Activated CD8-positive, alpha-beta memory T cell treated with anti-CD3 and anti-CD28 coated beads for 48 hours (primary cell): ENCODE measurements at regions not wholly inside any gene's neighbourhood (a gene's known extent, or its start where the extent isn't known, plus 50 kb on each side); places are given as distances from the start of the nearest gene placed in this dataset.
"Not testable (repeated sequence)": the region's sequence is repeated elsewhere in the genome, so short reads cannot be mapped to it uniquely, and the experiment has no call there.

ENCODE experiments used
- DNase-seq, 3 experiments: peaks; one replicate each; pipeline ENCODE4 v3.0.0-alpha.2; 2020; ENCODE audit warnings: low read depth in 2 of 3, low spot score in 2 of 3

DNA sequence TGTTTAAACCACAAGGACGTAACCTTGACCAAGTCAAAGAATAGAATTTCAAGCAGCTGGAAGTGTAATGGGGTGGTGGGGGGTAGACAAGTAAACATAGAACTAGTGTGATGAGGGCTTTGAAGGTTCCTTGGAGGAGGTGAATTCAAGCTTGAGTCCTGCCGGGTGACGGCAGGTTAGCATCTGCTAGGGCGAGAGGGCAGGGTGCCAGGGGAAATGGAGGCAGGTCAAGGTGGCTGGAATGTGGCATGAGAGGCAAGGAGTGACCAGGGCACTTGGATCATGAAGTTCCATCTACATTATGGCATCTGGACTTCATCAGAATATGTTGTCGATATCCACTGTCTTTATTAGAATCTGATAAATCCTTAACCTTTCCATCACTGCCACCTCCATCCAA is 207.5 kb upstream of the SLC35B3 start:
- no peak for DNase-seq

- DNase-seq, result no peak
These were observed 206.8 kb upstream of the SLC35B3 start for GRCh38 chr6:8642131-8642530.

DNA sequence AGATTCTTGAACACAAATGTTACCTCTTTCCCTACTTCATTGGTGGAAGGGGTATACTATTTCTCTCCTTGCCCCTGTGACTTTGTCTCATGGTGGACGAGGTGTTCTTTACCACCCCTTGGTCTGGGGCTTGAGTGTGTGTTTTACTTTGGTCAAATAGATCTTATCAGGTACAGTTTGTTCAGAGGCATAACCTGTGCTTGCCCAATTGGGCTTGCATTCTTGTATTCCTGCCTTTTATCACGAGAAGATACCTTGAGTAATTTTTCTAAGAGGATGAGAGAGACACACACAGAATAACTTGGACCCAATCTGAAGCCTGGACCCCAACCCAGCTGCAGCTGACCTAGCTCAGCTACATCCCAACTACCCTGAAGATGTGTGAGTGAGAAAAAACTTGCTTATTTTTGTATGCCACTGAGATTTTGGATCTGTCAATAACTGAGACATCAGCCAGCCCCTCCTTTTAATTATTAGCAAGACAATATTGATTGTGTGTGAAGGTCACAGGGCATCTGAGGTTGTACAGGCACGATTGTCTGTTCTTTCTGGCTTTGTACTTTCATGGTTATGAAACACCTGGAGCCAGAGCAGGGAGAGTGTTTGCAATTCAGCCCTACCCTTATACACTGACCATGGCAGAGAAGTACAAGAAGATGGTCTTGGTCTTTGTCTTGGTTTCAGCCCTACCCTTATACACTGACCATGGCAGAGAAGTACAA is 204.7 kb upstream of the SLC35B3 start:
- DNase-seq, result no peak

DNA sequence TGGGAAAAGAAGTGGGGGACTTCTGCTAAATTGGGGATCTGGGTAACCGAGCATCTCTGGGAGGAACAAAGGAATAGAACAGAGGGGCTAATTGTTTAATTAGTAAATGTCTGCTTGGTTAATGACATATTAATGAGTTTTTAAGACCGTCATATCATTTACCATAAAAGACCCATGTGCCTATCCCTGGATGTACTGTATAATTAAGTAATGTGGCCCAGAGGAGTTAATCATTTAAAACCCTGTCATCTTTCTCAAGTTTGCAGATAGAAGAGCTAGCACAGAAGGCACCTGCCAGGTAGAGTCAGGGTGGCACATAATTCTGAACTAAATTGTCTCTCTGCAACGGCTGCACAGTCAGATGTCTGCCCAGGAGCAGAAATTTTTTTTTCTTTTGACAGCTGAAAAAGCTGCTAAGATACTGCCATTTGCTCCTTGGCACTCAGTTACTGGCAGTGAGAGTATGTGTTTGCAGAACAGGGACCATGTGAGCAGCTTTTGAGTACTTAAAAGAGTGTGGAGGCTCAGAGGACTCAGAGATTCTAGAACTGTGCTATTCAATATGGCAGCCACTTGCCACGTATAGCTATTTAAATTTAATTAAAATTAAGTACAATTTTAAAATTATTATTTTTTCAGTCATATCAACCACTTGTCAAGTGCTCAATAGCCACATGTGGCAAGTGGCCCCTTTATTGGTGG is 202.7 kb upstream of the SLC35B3 start:
- DNase-seq, result no peak

- DNase-seq, result no peak
These were observed 198.4 kb upstream of the SLC35B3 start for GRCh38 chr6:8633762-8634161.

DNA sequence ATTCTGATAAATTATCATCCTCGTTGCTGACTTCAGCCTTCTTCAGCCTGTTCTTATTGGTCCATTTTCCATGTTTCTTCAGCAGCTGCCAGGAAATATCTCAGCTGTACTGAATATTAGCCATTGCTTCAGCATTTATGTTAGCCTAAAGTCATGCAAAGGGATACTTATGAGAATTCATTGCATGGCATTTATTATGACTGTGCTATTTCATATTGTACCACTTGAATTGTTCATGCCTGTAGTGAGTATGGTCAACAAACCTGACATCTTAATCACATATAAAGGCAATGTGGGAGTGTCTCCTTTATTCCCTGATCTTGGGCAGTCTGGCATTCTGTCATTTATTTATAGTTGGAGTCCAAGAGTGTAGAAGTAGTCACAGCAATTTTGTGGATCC is 193.4 kb upstream of the SLC35B3 start:
- DNase-seq, result no peak

DNA sequence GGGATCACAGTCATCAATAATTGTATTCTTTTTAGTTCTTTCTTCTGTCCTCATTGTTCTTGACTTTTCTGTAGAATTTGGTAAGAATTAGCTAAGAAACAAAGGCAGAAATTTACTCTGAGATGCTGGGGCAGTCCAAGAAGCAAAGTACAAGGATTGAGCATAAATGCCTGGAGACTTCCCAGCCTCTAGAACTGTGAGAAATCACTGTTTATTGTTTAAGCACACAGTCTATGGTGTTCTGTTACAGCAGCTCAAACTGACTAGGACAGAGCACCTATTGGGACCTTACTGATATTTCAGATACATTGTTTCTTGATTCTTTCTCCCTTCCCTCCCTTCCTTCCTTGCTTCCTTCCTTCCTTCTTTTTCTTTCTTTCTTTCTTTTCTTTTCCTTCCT is 192.7 kb upstream of the SLC35B3 start:
- DNase-seq, result no peak

DNA sequence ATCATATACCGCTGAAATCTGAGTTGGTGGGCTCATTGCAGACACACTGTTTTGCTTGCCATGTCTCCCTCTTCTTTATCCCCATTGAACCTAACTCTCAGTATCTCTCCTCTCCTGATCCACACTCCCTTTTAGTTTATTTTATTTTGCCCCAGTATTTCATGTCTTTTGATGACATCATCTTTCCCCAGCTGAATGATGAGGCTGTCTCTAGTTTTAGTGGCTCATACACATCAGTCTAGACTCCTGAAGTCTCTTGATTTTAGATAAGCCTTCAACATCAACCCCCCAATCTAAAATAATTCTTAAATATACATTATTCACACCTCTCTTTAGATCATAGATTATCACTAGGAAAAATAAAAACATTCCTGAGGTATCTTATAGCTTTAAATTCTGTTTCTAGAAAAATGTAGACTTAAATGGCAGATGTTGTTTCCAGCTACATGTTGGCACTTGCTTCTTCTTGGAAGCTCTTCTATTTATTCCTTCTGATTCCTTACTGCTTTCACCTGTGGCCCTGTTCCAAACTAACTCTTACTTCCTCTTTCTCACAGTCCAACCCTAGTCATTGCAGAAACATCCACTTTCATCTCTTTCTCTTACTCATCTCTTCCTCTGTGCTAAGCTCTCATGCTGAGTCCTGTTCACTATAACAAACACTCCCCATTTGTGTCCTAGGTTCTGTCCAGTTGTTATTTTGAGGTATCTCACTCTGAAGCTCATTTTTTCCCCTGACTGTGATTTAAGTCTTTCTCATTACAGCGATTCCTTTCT is 191.9 kb upstream of the SLC35B3 start:
- DNase-seq, result no peak

GRCh38 chr6:8624665-8625064 is 189.3 kb upstream of the SLC35B3 start:
- no peak for DNase-seq

- DNase-seq, result no peak
These were observed 188.1 kb upstream of the SLC35B3 start for GRCh38 chr6:8623441-8623840.

DNA sequence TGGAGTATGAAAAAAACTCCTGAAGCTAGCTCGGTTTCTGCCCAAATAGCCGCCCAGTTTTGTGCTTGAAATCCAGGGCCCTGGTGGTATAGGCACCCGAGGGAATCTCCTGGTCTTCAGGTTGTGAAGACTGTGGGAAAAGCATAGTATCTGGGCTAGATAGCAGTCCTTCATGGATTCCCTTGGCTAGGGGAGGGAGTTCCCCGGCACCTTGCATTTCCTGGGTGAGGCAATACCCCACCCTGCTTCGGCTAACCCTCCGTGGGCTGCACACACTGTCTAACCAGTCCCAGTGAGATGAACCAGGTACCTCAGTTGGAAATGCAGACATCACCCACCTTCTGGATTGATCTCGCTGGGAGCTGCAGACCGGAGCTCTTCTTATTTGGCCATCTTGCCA is 184.5 kb upstream of the SLC35B3 start:
- no peak for DNase-seq

GRCh38 chr6:8619408-8619807 is 184.1 kb upstream of the SLC35B3 start:
- not testable (repeated sequence) for DNase-seq

DNA sequence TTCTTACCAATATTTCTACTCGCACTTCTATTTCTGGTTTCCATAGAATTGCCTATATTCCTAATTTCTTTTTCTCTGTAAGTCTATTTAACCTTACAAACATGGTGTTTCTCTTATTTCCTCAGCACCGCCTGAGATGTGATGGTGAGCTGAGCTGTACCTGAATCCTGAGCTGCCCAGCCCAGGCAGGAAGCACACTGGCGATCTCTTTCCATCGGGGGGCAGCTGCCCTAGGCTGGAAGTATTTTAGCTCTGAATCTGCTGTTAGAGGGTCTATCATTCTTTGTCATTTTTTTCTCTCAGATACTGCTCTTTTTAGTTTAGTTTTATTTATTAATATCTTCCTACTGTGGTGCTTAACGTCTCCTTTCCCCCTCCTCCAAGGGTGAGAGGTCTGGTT is 173.4 kb upstream of the SLC35B3 start:
- DNase-seq, result no peak

DNA sequence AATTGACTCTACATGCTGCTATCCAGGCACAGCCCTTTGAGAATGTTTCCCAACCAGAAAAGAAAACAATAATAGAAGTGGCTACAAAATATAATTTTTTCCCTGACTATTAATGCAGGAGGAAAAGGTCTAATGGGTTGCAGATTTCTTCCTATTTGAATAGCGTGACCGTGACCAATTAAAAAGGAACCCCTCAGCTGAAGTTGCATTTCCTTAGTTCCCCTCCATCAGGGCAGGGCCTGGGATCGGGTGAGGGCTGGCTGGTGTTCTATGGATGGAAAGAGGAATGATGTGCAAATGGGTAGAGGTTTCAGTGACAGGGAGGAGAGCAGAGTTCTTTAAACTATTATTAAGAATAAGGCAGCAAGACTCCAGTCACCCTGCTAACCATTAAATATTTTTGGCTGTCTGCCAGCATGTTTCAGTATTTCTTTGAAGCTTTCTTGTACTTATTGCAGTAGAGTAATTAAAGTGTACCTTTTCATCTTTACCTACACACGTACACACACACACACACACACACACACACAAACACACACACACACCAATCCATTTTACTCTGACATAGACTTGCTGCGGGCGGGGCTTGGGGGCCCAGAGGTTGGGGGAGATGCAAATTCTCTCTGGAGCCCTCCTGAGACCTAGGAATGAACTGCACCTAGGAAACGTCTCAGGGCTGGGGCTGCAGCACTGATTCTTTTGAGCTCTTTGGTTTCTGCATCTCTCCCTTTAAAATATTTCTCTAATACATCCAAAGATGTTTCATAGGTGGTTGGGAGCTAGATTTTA is 154.8 kb upstream of the SLC35B3 start:
- no peak for DNase-seq

DNA sequence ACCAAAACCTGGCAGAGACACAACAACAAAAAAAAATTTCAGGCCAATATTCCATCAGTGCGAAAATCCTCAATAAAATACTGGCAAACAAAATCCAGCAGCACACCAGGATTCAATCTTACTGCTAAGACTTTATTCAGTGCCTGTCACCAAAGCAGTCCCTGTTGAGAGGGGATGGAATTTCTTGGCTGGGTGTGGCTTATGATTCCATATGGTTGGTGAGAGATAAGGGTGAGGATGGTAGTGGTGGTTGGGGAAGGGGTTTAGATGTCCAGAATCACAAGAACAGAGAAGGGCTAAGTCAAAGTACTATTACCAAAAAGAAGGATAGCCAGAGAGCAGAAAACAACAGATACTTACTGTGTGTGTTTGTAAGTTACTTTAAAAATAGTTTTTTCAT is 152.8 kb upstream of the SLC35B3 start:
- no peak for DNase-seq

GRCh38 chr6:8583291-8583690 is 147.9 kb upstream of the SLC35B3 start:
- DNase-seq, result no peak

- DNase-seq, result no peak
These were observed 144.0 kb upstream of the SLC35B3 start for GRCh38 chr6:8579372-8579771.

DNA sequence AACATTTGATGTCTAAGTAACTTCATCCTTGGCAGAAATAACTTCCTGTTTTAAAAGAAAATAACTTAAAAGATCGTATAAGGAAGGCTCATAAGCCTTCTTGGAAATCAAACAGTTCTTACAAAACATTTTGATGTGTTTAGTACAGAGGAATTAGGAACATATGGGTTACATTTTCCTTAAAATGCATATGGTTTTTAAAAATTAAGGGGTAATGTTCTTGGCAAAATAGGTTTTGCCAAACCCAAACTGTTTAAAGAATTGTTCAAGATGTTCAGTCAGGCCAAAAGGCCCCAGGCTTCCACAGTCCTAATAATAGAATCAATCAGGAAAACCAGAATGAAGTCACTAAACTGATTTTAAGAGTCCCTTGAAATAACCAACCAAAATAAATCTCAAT is 142.7 kb upstream of the SLC35B3 start:
- DNase-seq, result no peak

DNA sequence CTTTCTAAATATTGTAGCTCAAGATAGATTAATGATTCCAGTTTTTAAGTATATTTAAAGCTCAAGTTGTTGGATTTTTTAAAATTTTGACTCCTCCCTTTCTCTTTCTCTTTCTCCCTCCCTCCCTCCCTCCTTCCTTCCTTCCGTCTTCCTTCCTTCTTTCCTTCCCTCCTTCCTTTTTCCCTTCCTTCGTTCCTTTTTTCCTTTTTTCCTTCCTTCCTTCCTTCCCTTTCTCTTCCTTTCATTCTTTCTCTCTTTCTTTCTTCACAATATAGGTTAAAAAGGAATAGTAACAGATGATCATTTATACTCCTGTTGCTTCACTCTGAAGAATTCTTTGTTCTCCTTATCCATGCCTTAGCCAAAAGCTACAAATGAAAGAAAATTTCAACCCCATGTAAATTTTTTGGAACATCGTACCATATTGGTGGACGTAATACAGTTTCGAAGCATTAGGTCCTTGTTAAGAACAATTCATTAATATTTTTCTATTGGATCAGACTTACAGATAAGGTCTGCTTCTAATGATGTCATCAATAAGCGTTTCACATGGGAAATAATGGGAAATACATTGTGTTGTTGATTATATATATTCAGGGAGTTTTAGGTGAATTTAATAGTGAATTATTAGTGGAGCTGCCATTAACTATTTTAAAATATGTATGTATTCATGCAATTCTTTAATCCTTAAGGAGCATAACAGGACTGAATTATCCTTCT is 139.6 kb upstream of the SLC35B3 start:
- no peak for DNase-seq

GRCh38 chr6:8574311-8574710 is 139.0 kb upstream of the SLC35B3 start:
- DNase-seq, result no peak
